Calu3 (cell line): ENCODE measurements at regions not wholly inside any gene's neighbourhood (a gene's known extent, or its start where the extent isn't known, plus 50 kb on each side); places are given as distances from the start of the nearest gene placed in this dataset.

Source experiments
- BruUV-seq: library from RNA; stranded (reverse); fragments of 400-500 nt; replicated peaks from 2 replicates; lab custom pipeline; 2021; lab: Mats Ljungman, UMichigan
- CTCF ChIA-PET: fragments of 300-600 bp; sonication (Branson Sonifier 250); formaldehyde crosslinking; loops from one replicate; lab custom pipeline; 2022; ENCODE audit warnings: antibody characterized with exemption; lab: Charles Lee
- DNase-seq: peaks from one replicate; pipeline ENCODE4 v3.0.0; 2022
- H3K27ac Mint-ChIP-seq: one replicate; pipeline ENCODE4 v1.8.0; 2022; ENCODE audit warnings: mixed read lengths; ENCODE audit not compliant: unreplicated experiment
- H3K27me3 Mint-ChIP-seq: one replicate; pipeline ENCODE4 v1.8.0; 2022; ENCODE audit warnings: mixed read lengths; ENCODE audit not compliant: unreplicated experiment
- H3K36me3 Mint-ChIP-seq: one replicate; pipeline ENCODE4 v1.8.0; 2022; ENCODE audit warnings: mild to moderate bottlenecking, moderate library complexity, mixed read lengths; ENCODE audit not compliant: insufficient read depth, unreplicated experiment
- H3K4me1 Mint-ChIP-seq: one replicate; pipeline ENCODE4 v1.8.0; 2022; ENCODE audit warnings: mild to moderate bottlenecking, low read depth, mixed read lengths; ENCODE audit not compliant: unreplicated experiment
- H3K4me3 Mint-ChIP-seq: one replicate; pipeline ENCODE4 v1.8.0; 2022; ENCODE audit warnings: mild to moderate bottlenecking, low read depth, moderate library complexity, mixed read lengths; ENCODE audit not compliant: unreplicated experiment
- H3K9me3 Mint-ChIP-seq: one replicate; pipeline ENCODE4 v1.8.0; 2022; ENCODE audit warnings: low read depth, mixed read lengths; ENCODE audit not compliant: unreplicated experiment
- CTCF ChIP-seq: fragments of 200-600 bp; IDR thresholded peaks from one replicate; pipeline ENCODE4 v1.8.0; 2022; ENCODE audit warnings: antibody characterized with exemption; ENCODE audit not compliant: unreplicated experiment
- intact Hi-C: fragments of 100-400 bp; cut with micrococcal nuclease; formaldehyde crosslinking; loops from one replicate; pipeline ENCODE4 v1.10.0; 2022; ENCODE audit not compliant: unreplicated experiment

- TF ChIP-seq CTCF: no peak
- no peaks in the 10 kb centered on the region for H3K4me1 Mint-ChIP-seq
- H3K27ac Mint-ChIP-seq: no peak overlapping the region
- intact Hi-C loops: no loop called here
- no peaks in the 10 kb centered on the region for H3K9me3 Mint-ChIP-seq
- DNase-seq: no peak
- no peak overlapping the region for H3K4me3 Mint-ChIP-seq
- no TSS peak for BruUV-seq
- no peaks in the 10 kb centered on the region for H3K27me3 Mint-ChIP-seq
- CTCF ChIA-PET: no interaction called here
- no peaks in the 10 kb centered on the region for H3K36me3 Mint-ChIP-seq
These were observed 1670.1 kb upstream of the ACO1 start for GRCh38 chr9:30714389-30714788.

- BruUV-seq: no TSS peak
- no peaks in the 10 kb centered on the region for H3K9me3 Mint-ChIP-seq
- CTCF ChIA-PET: no interaction called here
These were observed 1666.0 kb upstream of the ACO1 start for GRCh38 chr9:30718483-30718882.

GRCh38 chr9:30722065-30722464 lies 1662.4 kb upstream of the ACO1 start:
- Mint-ChIP-seq H3K36me3 (no peaks in the 10 kb centered on the region), H3K27ac (no peak overlapping the region), H3K4me3 (no peak overlapping the region), H3K9me3 (no peaks in the 10 kb centered on the region), H3K4me1 (no peaks in the 10 kb centered on the region), H3K27me3 (no peaks in the 10 kb centered on the region)
- CTCF ChIA-PET: interaction anchor here (0.6 kb wide), 1 partner anchor 464 kb away, joined by 12 read pairs; no protein-coding TSS in a partner anchor
- BruUV-seq: no TSS peak
- no peak for DNase-seq
- intact Hi-C loops: no loop called here
- TF ChIP-seq CTCF: no peak

More at GRCh38 chr9:30718483-30718882, 1666.0 kb upstream of the ACO1 start:
- intact Hi-C loops: no loop called here
- Mint-ChIP-seq H3K4me1 (no peaks in the 10 kb centered on the region), H3K27ac (no peak overlapping the region), H3K4me3 (no peak overlapping the region), H3K27me3 (no peaks in the 10 kb centered on the region), H3K36me3 (no peaks in the 10 kb centered on the region)
- no peak for DNase-seq
- no peak for TF ChIP-seq CTCF

- CTCF ChIA-PET: no interaction called here
- no peak overlapping the region for H3K4me3 Mint-ChIP-seq
- no peaks in the 10 kb centered on the region for H3K4me1 Mint-ChIP-seq
- no peak overlapping the region for H3K27ac Mint-ChIP-seq
- BruUV-seq: no TSS peak
- no peaks in the 10 kb centered on the region for H3K36me3 Mint-ChIP-seq
- no peak for DNase-seq
- intact Hi-C loops: no loop called here
- no peaks in the 10 kb centered on the region for H3K9me3 Mint-ChIP-seq
- H3K27me3 Mint-ChIP-seq: no peaks in the 10 kb centered on the region
- no peak for TF ChIP-seq CTCF
These were observed 1660.8 kb upstream of the ACO1 start for GRCh38 chr9:30723656-30724055.
